GM21737 (cell line): ENCODE measurements at regions not wholly inside any gene's neighbourhood (a gene's known extent, or its start where the extent isn't known, plus 50 kb on each side); places are given as distances from the start of the nearest gene placed in this dataset.

Source experiments
- ATAC-seq: cut with Tn5 transposase; IDR thresholded peaks from one replicate; pipeline ENCODE4 v1.9.1; 2021; ENCODE audit warnings: mild to moderate bottlenecking, moderate library complexity; ENCODE audit not compliant: unreplicated experiment

- ATAC-seq: no peak
These were observed 76.7 kb upstream of the SATB1 start for GRCh38 chr3:18501679-18502343.

- ATAC-seq: no peak
These were observed 75.2 kb upstream of the SATB1 start for GRCh38 chr3:18500322-18500721.

GRCh38 chr3:18499301-18499700 lies 74.2 kb upstream of the SATB1 start:
- peak; percentile 84 for ATAC-seq

- no peak for ATAC-seq
These were observed 69.1 kb upstream of the SATB1 start for GRCh38 chr3:18494251-18494650.

- no peak for ATAC-seq
These were observed 64.8 kb upstream of the SATB1 start for GRCh38 chr3:18489939-18490338.

GRCh38 chr3:18483226-18483625 lies 58.1 kb upstream of the SATB1 start:
- ATAC-seq: no peak

GRCh38 chr3:18481946-18482548 lies 56.9 kb upstream of the SATB1 start:
- ATAC-seq: no peak

GRCh38 chr3:18477620-18478019 lies 52.5 kb upstream of the SATB1 start:
- ATAC-seq: no peak
